SK-N-SH (cell line): ENCODE measurements at regions not wholly inside any gene's neighbourhood (a gene's known extent, or its start where the extent isn't known, plus 50 kb on each side); places are given as distances from the start of the nearest gene placed in this dataset.

Experiments
- CTCF ChIA-PET: fragments of 300-600, 350-600 bp; formaldehyde crosslinking; extraction: SDS; loops from one replicate; lab custom pipeline; 2021; lab: Yijun Ruan, JAX
- POLR2A ChIA-PET: fragments of 350-600 bp; sonication (Branson Sonifier 250); formaldehyde crosslinking; extraction: SDS; loops from one replicate; lab custom pipeline; 2020; ENCODE audit warnings: antibody characterized with exemption, inconsistent platforms; lab: Yijun Ruan, JAX
- DNase-seq: peaks from one replicate; pipeline ENCODE4 v3.0.0; 2012
- H2AFZ ChIP-seq: fragments of 200-600 bp; sonication (generic); 2 replicates; pipeline ENCODE4 v1.8.1; 2016; ENCODE audit warnings: antibody characterized with exemption, mild to moderate bottlenecking, low read depth
- H3F3A ChIP-seq: fragments of 200-600 bp; sonication (generic); replicated peaks from 2 replicates; pipeline ENCODE3; 2016; ENCODE audit warnings: antibody characterized with exemption, mild to moderate bottlenecking; ENCODE audit not compliant: insufficient read depth
- H3K27ac ChIP-seq, 2 experiments: fragments of 200-500 bp in 1 of 2; fragments of 200-600 bp in 1 of 2; sonication (Bioruptor generic) in 1 of 2; sonication (generic), shearing (Covaris generic) in 1 of 2; 2 replicates each; pipeline versions ENCODE4 v1.5.1 to v1.6.1; 2014 to 2016; ENCODE audit warnings: low read depth in 2 of 2, inconsistent platforms in 1 of 2, low read length in 1 of 2, mild to moderate bottlenecking in 1 of 2, mixed read lengths in 1 of 2
- H3K27me3 ChIP-seq: fragments of 200-600 bp; sonication (generic), shearing (Covaris generic); 2 replicates; pipeline ENCODE4 v1.6.1; 2016; ENCODE audit warnings: mixed run types; ENCODE audit not compliant: insufficient read depth
- H3K36me3 ChIP-seq, 2 experiments: fragments of 200-500 bp in 1 of 2; fragments of 200-600 bp in 1 of 2; sonication (Bioruptor generic) in 1 of 2; sonication (generic) in 1 of 2; replicated peaks in 1 of 2; 2 replicates each; pipeline versions ENCODE3 to v1.5.1; 2014 to 2016; ENCODE audit warnings: low read length in 1 of 2, mild to moderate bottlenecking in 1 of 2; ENCODE audit not compliant: insufficient read depth in 2 of 2, control insufficient read depth in 1 of 2
- H3K4me1 ChIP-seq, 2 experiments: fragments of 200-500 bp in 1 of 2; fragments of 200-600 bp in 1 of 2; sonication (Bioruptor generic) in 1 of 2; sonication (generic), shearing (Covaris generic) in 1 of 2; 2 replicates each; pipeline versions ENCODE4 v1.5.1 to v1.6.1; 2014 to 2016; ENCODE audit warnings: low read depth in 1 of 2, low read length in 1 of 2, mixed run types in 1 of 2; ENCODE audit not compliant: insufficient read depth in 2 of 2, control insufficient read depth in 1 of 2
- H3K4me2 ChIP-seq: fragments of 200-600 bp; sonication (generic), shearing (Covaris generic); 2 replicates; pipeline ENCODE4 v1.6.1; 2017; ENCODE audit warnings: mixed run types
- H3K4me3 ChIP-seq, 2 experiments: fragments of 200-500 bp in 1 of 2; fragments of 200-600 bp in 1 of 2; sonication (Bioruptor generic) in 1 of 2; sonication (generic), shearing (Covaris generic) in 1 of 2; 2 replicates each; pipeline versions ENCODE4 v1.5.1 to v1.8.1; 2014 to 2016; ENCODE audit warnings: low read depth in 2 of 2, inconsistent platforms in 1 of 2, low read length in 1 of 2, mild to moderate bottlenecking in 1 of 2, mixed read lengths in 1 of 2, moderate library complexity in 1 of 2
- H3K79me2 ChIP-seq: fragments of 200-600 bp; sonication (generic); 2 replicates; pipeline ENCODE4 v1.8.1; 2017; ENCODE audit warnings: mild to moderate bottlenecking; ENCODE audit not compliant: insufficient read depth
- H3K9ac ChIP-seq: fragments of 200-600 bp; sonication (generic); 2 replicates; pipeline ENCODE4 v1.6.1; 2017; ENCODE audit warnings: mixed run types
- H3K9me2 ChIP-seq: fragments of 200-600 bp; sonication (generic); 2 replicates; pipeline ENCODE4 v1.6.1; 2017; ENCODE audit warnings: mixed run types
- H3K9me3 ChIP-seq: fragments of 200-600 bp; sonication (generic); 2 replicates; pipeline ENCODE4 v1.6.1; 2017; ENCODE audit warnings: mixed run types, mild to moderate bottlenecking, moderate library complexity
- H4K20me1 ChIP-seq: fragments of 200-600 bp; sonication (generic); 2 replicates; pipeline ENCODE4 v1.6.1; 2017; ENCODE audit warnings: mild to moderate bottlenecking, mixed run types; ENCODE audit not compliant: insufficient read depth
- ELF1 ChIP-seq: IDR thresholded peaks from 2 replicates; pipeline ENCODE4 v1.4.0; 2012
- EZH2phosphoT487 ChIP-seq: fragments of 200-600 bp; sonication (generic); IDR thresholded peaks from 2 replicates; pipeline ENCODE4 v1.6.1; 2017; ENCODE audit warnings: low read depth, mixed run types, mild to moderate bottlenecking, antibody characterized with exemption, moderate library complexity, borderline replicate concordance
- FOSL2 ChIP-seq: IDR thresholded peaks from 2 replicates; pipeline ENCODE4 v1.4.0; 2012; ENCODE audit warnings: low read depth, mild to moderate bottlenecking, moderate library complexity, borderline replicate concordance
- FOXJ3 ChIP-seq: sonication (generic); formaldehyde crosslinking; IDR thresholded peaks from 2 replicates; pipeline ENCODE4 v1.5.1; 2020; ENCODE audit warnings: mild to moderate bottlenecking, missing genetic modification reagents
- FOXM1 ChIP-seq: IDR thresholded peaks from 2 replicates; pipeline ENCODE4 v1.4.0; 2012; ENCODE audit warnings: low read depth, mild to moderate bottlenecking
- JUND ChIP-seq: IDR thresholded peaks from 2 replicates; pipeline ENCODE4 v1.4.0; 2012
- MEF2A ChIP-seq: IDR thresholded peaks from 2 replicates; pipeline ENCODE4 v1.4.0; 2012; ENCODE audit warnings: low read depth, borderline replicate concordance
- RAD21 ChIP-seq: IDR thresholded peaks from 2 replicates; pipeline ENCODE4 v1.6.1; 2012; ENCODE audit warnings: mild to moderate bottlenecking, low read length
- RCOR1 ChIP-seq: fragments of 150-350 bp; IDR thresholded peaks from 2 replicates; pipeline ENCODE4 v1.6.1; 2017; ENCODE audit warnings: antibody characterized with exemption, low read length
- RXRA ChIP-seq: IDR thresholded peaks from 2 replicates; pipeline ENCODE4 v1.4.0; 2012; ENCODE audit warnings: low read depth, mild to moderate bottlenecking, borderline replicate concordance
- SIN3A ChIP-seq: IDR thresholded peaks from 2 replicates; pipeline ENCODE4 v1.6.1; 2012; ENCODE audit warnings: low read depth, mild to moderate bottlenecking, low read length, moderate library complexity, borderline replicate concordance
- TCF12 ChIP-seq: IDR thresholded peaks from 2 replicates; pipeline ENCODE4 v1.4.0; 2012
- TEAD4 ChIP-seq: IDR thresholded peaks from 2 replicates; pipeline ENCODE4 v1.4.0; 2012; ENCODE audit warnings: mild to moderate bottlenecking, borderline replicate concordance; ENCODE audit not compliant: insufficient read depth
- YY1 ChIP-seq: IDR thresholded peaks from 2 replicates; pipeline ENCODE4 v1.4.0; 2012; ENCODE audit warnings: low read depth, mild to moderate bottlenecking
- WGBS: methylation state at CpG from one replicate; pipeline ENCODE4 v1.1.6; 2017; ENCODE audit warnings: low lambda C conversion rate; 5-methylcytosine and 5-hydroxymethylcytosine counted together
- TF ChIP-seq, protein P1 (sequence below): IDR thresholded peaks from 2 replicates; pipeline ENCODE4 v1.4.0; 2012; ENCODE audit warnings: low read depth, borderline replicate concordance
- TF ChIP-seq, protein P2 (sequence below): fragments of 200-600 bp; sonication (generic); IDR thresholded peaks from 2 replicates; pipeline ENCODE4 v1.6.1; 2017; ENCODE audit warnings: antibody characterized with exemption, mild to moderate bottlenecking, moderate library complexity
- TF ChIP-seq, protein P3 (sequence below): fragments of 150-350 bp; IDR thresholded peaks from 2 replicates; pipeline ENCODE4 v1.6.1; 2017; ENCODE audit warnings: antibody characterized with exemption, low read length, low read depth, borderline replicate concordance
- TF ChIP-seq, protein P4 (sequence below): IDR thresholded peaks from 2 replicates; pipeline ENCODE4 v1.6.1; 2012; ENCODE audit warnings: mild to moderate bottlenecking, low read depth, low read length, moderate library complexity
- TF ChIP-seq, protein P5 (sequence below): IDR thresholded peaks from 2 replicates; pipeline ENCODE4 v1.4.0; 2012; ENCODE audit warnings: low read depth
- TF ChIP-seq, protein P6 (sequence below): fragments of 150-350 bp; IDR thresholded peaks from 2 replicates; pipeline ENCODE4 v1.6.1; 2016; ENCODE audit warnings: mild to moderate bottlenecking, low read depth, low read length

DNA sequence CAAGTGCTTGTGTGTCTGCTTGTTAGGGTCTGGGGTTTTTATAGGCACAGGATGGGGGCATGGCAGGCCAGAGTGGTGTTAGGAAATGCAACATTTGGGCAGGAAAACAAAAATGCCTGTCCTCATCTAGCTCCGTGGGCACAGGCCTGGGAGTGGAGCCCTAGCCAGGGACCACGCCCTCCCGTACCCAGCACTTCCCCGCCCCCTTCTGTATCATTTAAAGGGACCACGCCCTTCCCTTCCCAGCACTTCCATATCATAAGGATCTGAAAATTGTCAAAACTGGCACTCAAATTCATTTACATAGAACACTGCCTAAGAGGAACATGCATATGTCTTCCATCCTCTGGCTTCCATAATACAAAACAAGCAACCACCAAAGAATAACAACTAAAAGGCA lies 185.8 kb downstream of the B3GLCT start:
- no peak for TF ChIP-seq RAD21
- TF ChIP-seq YY1 = no peak
- TF ChIP-seq ELF1 = no peak
- TF ChIP-seq FOXM1 = no peak
- TF ChIP-seq, protein P1, sequence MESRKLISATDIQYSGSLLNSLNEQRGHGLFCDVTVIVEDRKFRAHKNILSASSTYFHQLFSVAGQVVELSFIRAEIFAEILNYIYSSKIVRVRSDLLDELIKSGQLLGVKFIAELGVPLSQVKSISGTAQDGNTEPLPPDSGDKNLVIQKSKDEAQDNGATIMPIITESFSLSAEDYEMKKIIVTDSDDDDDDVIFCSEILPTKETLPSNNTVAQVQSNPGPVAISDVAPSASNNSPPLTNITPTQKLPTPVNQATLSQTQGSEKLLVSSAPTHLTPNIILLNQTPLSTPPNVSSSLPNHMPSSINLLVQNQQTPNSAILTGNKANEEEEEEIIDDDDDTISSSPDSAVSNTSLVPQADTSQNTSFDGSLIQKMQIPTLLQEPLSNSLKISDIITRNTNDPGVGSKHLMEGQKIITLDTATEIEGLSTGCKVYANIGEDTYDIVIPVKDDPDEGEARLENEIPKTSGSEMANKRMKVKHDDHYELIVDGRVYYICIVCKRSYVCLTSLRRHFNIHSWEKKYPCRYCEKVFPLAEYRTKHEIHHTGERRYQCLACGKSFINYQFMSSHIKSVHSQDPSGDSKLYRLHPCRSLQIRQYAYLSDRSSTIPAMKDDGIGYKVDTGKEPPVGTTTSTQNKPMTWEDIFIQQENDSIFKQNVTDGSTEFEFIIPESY = no peak
- TF ChIP-seq, protein P2, sequence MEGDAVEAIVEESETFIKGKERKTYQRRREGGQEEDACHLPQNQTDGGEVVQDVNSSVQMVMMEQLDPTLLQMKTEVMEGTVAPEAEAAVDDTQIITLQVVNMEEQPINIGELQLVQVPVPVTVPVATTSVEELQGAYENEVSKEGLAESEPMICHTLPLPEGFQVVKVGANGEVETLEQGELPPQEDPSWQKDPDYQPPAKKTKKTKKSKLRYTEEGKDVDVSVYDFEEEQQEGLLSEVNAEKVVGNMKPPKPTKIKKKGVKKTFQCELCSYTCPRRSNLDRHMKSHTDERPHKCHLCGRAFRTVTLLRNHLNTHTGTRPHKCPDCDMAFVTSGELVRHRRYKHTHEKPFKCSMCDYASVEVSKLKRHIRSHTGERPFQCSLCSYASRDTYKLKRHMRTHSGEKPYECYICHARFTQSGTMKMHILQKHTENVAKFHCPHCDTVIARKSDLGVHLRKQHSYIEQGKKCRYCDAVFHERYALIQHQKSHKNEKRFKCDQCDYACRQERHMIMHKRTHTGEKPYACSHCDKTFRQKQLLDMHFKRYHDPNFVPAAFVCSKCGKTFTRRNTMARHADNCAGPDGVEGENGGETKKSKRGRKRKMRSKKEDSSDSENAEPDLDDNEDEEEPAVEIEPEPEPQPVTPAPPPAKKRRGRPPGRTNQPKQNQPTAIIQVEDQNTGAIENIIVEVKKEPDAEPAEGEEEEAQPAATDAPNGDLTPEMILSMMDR = no peak
- TF ChIP-seq FOSL2 = no peak
- TF ChIP-seq RXRA = no peak
- TF ChIP-seq, protein P3, sequence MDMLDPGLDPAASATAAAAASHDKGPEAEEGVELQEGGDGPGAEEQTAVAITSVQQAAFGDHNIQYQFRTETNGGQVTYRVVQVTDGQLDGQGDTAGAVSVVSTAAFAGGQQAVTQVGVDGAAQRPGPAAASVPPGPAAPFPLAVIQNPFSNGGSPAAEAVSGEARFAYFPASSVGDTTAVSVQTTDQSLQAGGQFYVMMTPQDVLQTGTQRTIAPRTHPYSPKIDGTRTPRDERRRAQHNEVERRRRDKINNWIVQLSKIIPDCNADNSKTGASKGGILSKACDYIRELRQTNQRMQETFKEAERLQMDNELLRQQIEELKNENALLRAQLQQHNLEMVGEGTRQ = no peak
- no peak for TF ChIP-seq FOXJ3 (CRISPR knock-in tag)
- TF ChIP-seq, protein P4, sequence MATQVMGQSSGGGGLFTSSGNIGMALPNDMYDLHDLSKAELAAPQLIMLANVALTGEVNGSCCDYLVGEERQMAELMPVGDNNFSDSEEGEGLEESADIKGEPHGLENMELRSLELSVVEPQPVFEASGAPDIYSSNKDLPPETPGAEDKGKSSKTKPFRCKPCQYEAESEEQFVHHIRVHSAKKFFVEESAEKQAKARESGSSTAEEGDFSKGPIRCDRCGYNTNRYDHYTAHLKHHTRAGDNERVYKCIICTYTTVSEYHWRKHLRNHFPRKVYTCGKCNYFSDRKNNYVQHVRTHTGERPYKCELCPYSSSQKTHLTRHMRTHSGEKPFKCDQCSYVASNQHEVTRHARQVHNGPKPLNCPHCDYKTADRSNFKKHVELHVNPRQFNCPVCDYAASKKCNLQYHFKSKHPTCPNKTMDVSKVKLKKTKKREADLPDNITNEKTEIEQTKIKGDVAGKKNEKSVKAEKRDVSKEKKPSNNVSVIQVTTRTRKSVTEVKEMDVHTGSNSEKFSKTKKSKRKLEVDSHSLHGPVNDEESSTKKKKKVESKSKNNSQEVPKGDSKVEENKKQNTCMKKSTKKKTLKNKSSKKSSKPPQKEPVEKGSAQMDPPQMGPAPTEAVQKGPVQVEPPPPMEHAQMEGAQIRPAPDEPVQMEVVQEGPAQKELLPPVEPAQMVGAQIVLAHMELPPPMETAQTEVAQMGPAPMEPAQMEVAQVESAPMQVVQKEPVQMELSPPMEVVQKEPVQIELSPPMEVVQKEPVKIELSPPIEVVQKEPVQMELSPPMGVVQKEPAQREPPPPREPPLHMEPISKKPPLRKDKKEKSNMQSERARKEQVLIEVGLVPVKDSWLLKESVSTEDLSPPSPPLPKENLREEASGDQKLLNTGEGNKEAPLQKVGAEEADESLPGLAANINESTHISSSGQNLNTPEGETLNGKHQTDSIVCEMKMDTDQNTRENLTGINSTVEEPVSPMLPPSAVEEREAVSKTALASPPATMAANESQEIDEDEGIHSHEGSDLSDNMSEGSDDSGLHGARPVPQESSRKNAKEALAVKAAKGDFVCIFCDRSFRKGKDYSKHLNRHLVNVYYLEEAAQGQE = no peak
- TF ChIP-seq, protein P5, sequence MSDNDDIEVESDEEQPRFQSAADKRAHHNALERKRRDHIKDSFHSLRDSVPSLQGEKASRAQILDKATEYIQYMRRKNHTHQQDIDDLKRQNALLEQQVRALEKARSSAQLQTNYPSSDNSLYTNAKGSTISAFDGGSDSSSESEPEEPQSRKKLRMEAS = no peak
- no peak for TF ChIP-seq TEAD4
- TF ChIP-seq TCF12 = no peak
- no peak for TF ChIP-seq EZH2phosphoT487
- no peak for TF ChIP-seq MEF2A
- no peak for TF ChIP-seq RCOR1
- TF ChIP-seq SIN3A = no peak
- TF ChIP-seq, protein P6, sequence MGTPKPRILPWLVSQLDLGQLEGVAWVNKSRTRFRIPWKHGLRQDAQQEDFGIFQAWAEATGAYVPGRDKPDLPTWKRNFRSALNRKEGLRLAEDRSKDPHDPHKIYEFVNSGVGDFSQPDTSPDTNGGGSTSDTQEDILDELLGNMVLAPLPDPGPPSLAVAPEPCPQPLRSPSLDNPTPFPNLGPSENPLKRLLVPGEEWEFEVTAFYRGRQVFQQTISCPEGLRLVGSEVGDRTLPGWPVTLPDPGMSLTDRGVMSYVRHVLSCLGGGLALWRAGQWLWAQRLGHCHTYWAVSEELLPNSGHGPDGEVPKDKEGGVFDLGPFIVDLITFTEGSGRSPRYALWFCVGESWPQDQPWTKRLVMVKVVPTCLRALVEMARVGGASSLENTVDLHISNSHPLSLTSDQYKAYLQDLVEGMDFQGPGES = no peak
- no peak for TF ChIP-seq JUND
- CTCF ChIA-PET = interaction anchor here (0.5 to 1.3 kb wide), 2 partner anchors 14 to 285 kb away, joined by 3 read pairs; no protein-coding TSS in a partner anchor

More for the DNA sequence above, 185.8 kb downstream of the B3GLCT start:
- 76% methylated on average over 5 of the region's 5 CpGs for WGBS
- POLR2A ChIA-PET = no interaction called here
- Histone ChIP-seq H3K4me1 (no peaks in the 10 kb centered on the region), H2AFZ (no peak overlapping the region), H3K9me2 (no peaks in the 10 kb centered on the region), H3K27ac (no peak overlapping the region), H3K79me2 (no peaks in the 10 kb centered on the region), H3K4me2 (no peak overlapping the region), H3K9me3 (no peaks in the 10 kb centered on the region), H3K36me3 (no peaks in the 10 kb centered on the region), H3K4me3 (no peak overlapping the region), H3K27me3 (no peaks in the 10 kb centered on the region; the same call in 1 of the 2 replicates), H4K20me1 (no peaks in the 10 kb centered on the region), H3F3A (no peaks in the 10 kb centered on the region), H3K9ac (no peak overlapping the region)
- no peak for DNase-seq
